ENCODE measurements at regions not wholly inside any gene's neighbourhood (a gene's known extent, or its start where the extent isn't known, plus 50 kb on each side); places are given as distances from the start of the nearest gene placed in this dataset.

GRCh38 chr4:79178760-79179159, 147.1 kb downstream of the NAA11 start:
- H4K20me1 ChIP-seq (ENCODE audit: insufficient read depth), result no peaks in the 10 kb centered on the region
- no peak overlapping the region for H3K4me3 ChIP-seq (ENCODE audit: low read length)
- H2AFZ ChIP-seq (ENCODE audit: low read depth, low read length), result no peak overlapping the region
- H3K27me3 ChIP-seq (ENCODE audit: insufficient read depth, low read depth, low read length), result no peaks in the 10 kb centered on the region
- no peaks in the 10 kb centered on the region for H3K36me3 ChIP-seq (ENCODE audit: insufficient read depth, low read length)
- H3K9me3 ChIP-seq (ENCODE audit: low read length), result no peaks in the 10 kb centered on the region
- H3K27ac ChIP-seq (ENCODE audit: low read length), result no peak overlapping the region
- no peaks in the 10 kb centered on the region for H3K79me2 ChIP-seq (replicated peaks; ENCODE audit: insufficient read depth, low read length)
- no peak overlapping the region for H3K4me2 ChIP-seq (ENCODE audit: low read length)
- H3F3A ChIP-seq (ENCODE audit: insufficient read depth, low read length, poor library complexity, severe bottlenecking), result no peaks in the 10 kb centered on the region
- H3K9ac ChIP-seq (ENCODE audit: low read length), result no peak overlapping the region
- TF ChIP-seq RAD21 (conservative IDR thresholded peaks at IDR 0.05) (no peak), TAF1 (IDR thresholded peaks at IDR 0.05; ENCODE audit: low read depth) (no peak), EP300 (conservative IDR thresholded peaks at IDR 0.05; ENCODE audit: poor library complexity, severe bottlenecking) (no peak), MXI1 (conservative IDR thresholded peaks at IDR 0.05; ENCODE audit: poor library complexity, severe bottlenecking) (no peak), POLR2AphosphoS5 (IDR thresholded peaks at IDR 0.05) (no peak), EZH2 (IDR thresholded peaks at IDR 0.05; ENCODE audit: borderline replicate concordance, insufficient read depth, low read length, poor library complexity, severe bottlenecking) (no peak), REST (IDR thresholded peaks at IDR 0.05; ENCODE audit: borderline replicate concordance) (no peak), SMC3 (conservative IDR thresholded peaks at IDR 0.05; ENCODE audit: poor library complexity) (no peak), CTCF (IDR thresholded peaks at IDR 0.05; ENCODE audit: poor library complexity, severe bottlenecking) (no peak)
- H3K9me2 ChIP-seq (ENCODE audit: insufficient read depth, low read length), result no peaks in the 10 kb centered on the region

GRCh38 chr4:79177388-79177787, 148.5 kb downstream of the NAA11 start:
- H3K79me2 ChIP-seq (replicated peaks; ENCODE audit: insufficient read depth, low read length), result no peaks in the 10 kb centered on the region
- H3K9me3 ChIP-seq (ENCODE audit: low read length), result no peaks in the 10 kb centered on the region
- no peak for TF ChIP-seq REST (IDR thresholded peaks at IDR 0.05; ENCODE audit: borderline replicate concordance)
- TF ChIP-seq MXI1 (conservative IDR thresholded peaks at IDR 0.05; ENCODE audit: poor library complexity, severe bottlenecking), result no peak
- no peak for TF ChIP-seq EZH2 (IDR thresholded peaks at IDR 0.05; ENCODE audit: borderline replicate concordance, insufficient read depth, low read length, poor library complexity, severe bottlenecking)
- TF ChIP-seq RAD21 (conservative IDR thresholded peaks at IDR 0.05), result no peak
- no peak for TF ChIP-seq TAF1 (IDR thresholded peaks at IDR 0.05; ENCODE audit: low read depth)
- no peak for TF ChIP-seq CTCF (IDR thresholded peaks at IDR 0.05; ENCODE audit: poor library complexity, severe bottlenecking)
- no peak for TF ChIP-seq EP300 (conservative IDR thresholded peaks at IDR 0.05; ENCODE audit: poor library complexity, severe bottlenecking)
- no peak for TF ChIP-seq POLR2AphosphoS5 (IDR thresholded peaks at IDR 0.05)
- TF ChIP-seq SMC3 (conservative IDR thresholded peaks at IDR 0.05; ENCODE audit: poor library complexity), result no peak
- H3K27ac ChIP-seq (ENCODE audit: low read length), result no peak overlapping the region
- no peaks in the 10 kb centered on the region for H3F3A ChIP-seq (ENCODE audit: insufficient read depth, low read length, poor library complexity, severe bottlenecking)
- no peak overlapping the region for H3K9ac ChIP-seq (ENCODE audit: low read length)
- no peaks in the 10 kb centered on the region for H4K20me1 ChIP-seq (ENCODE audit: insufficient read depth)
- no peak overlapping the region for H3K4me2 ChIP-seq (ENCODE audit: low read length)
- no peak overlapping the region for H2AFZ ChIP-seq (ENCODE audit: low read depth, low read length)
- no peaks in the 10 kb centered on the region for H3K27me3 ChIP-seq (ENCODE audit: insufficient read depth, low read depth, low read length)
- H3K4me3 ChIP-seq (ENCODE audit: low read length), result no peak overlapping the region
- H3K9me2 ChIP-seq (ENCODE audit: insufficient read depth, low read length), result no peaks in the 10 kb centered on the region
- H3K36me3 ChIP-seq (ENCODE audit: insufficient read depth, low read length), result no peaks in the 10 kb centered on the region
